SHP77 treated with DMSO at 0.1 percent for 48 hours (cell line): ENCODE measurements at regions not wholly inside any gene's neighbourhood (a gene's known extent, or its start where the extent isn't known, plus 50 kb on each side); places are given as distances from the start of the nearest gene placed in this dataset.
A peak's percentile ranks its signal among the peaks of the same experiment; 100 is the strongest.

Source experiments
- DNase-seq: peaks from one replicate; lab custom pipeline; 2025; lab: John Stamatoyannopoulos, UW

DNA sequence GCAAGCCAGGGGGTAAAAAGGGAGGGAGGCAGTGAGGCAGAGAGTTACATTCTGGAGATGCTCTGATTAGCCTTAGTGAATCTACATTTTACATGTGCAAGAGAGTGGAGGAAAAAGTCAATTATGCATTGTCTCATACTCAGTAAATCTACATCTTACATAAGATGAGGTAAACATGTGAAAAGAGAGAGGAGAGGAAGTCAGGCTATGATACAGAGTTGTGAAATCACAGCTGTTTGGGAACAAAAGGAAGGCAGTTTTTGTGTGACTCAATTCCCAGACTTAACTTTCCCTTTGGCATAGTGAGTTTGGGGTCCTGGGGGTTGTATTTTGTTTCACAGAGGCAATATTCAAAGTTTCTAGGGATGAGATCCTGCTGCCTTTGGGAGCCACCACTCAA, 67.8 kb downstream of the GP2 start:
- DNase-seq, result no peak

DNA sequence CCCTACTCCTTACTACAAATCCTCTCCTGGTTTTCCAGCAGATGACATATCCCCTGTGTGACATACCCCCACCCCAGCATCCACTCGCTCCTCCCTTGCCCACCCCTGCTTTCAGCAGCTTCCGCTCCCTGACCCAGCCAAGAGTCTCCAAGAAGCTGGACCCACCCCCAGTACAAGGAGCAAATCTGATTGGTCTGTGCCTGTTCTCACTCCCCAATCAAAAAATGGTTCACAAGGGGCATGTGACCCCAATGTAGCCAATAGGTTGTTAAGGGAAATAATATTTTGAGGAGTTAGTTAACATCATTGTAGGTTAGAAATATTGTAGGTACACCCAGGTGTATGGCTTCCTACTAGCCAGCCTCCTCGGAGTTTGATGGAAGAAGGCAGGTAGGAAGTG, 70.1 kb downstream of the GP2 start:
- DNase-seq, result no peak

DNA sequence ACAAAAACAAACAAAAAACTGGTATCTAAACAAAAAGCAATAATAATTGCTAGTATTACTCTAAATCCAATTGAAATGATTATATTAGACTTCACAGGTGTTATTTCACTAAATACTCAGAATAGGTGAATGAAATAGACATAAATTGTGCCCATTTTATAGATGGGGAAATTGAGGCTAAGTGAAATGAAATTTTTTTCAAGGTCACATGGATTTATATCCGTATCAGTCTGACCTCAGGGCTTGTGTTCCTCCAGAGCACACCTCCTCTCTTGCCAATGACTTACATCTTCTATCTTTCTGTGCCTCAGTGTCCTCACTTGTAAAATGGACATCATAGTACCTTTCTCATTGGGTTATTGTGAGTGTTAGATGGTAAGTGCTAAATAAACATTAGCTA, 72.3 kb downstream of the GP2 start:
- no peak for DNase-seq

DNA sequence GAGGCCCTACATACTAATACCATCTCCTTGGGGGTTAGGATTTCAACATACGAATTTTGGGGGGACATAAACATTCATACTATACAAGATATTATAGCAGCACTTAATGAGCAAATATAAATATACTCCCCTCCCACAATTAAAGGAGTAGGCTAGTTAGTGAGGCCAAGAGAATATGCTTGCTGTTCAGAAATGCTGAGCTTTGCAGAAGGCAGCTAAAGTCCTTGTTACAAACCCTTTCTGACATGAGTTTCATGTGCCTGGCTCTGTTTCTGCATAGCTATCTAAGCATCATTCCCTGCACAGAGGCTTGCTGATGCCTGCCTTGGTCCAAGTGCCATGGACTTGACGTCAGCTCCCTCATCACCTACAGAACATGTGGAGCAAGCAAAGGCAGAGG, 73.5 kb downstream of the GP2 start:
- DNase-seq, result no peak

DNA sequence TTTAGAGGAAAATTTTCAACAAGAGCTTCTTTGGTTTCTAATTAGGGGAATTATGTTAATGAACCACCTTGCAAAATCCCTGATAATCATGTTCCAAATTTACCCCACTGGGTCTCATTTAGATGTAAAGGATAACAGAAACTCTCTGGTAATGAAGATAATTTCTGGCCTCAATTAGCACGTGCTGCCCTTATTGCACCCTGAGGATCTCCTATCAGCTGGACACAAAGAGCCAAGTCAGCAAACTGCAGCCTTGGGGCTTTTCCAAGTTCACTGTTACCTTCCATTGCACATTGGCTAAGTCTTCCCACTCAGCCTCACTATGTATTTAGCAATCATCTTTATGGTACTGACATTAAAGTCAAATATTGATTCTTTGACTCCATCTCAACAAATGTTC, 78.1 kb downstream of the GP2 start:
- DNase-seq, result no peak

DNA sequence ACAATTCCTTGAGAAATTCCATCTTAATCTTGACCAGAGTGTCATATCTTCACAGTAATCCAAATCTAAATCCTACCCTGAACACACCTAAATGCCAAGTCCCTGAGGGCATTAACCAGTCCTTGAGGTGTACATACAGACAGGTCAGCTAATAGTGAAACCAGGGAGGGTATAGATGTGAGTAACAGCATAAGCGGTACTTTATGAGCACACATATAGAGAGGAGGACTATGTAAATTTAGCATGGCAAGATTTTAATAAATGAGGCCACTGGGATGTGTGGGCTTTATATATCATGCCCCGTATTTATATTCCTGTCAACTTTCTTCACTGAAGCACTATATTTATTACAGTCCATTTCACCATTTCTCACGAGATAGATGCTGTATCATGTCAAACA, 80.2 kb downstream of the GP2 start:
- no peak for DNase-seq

DNA sequence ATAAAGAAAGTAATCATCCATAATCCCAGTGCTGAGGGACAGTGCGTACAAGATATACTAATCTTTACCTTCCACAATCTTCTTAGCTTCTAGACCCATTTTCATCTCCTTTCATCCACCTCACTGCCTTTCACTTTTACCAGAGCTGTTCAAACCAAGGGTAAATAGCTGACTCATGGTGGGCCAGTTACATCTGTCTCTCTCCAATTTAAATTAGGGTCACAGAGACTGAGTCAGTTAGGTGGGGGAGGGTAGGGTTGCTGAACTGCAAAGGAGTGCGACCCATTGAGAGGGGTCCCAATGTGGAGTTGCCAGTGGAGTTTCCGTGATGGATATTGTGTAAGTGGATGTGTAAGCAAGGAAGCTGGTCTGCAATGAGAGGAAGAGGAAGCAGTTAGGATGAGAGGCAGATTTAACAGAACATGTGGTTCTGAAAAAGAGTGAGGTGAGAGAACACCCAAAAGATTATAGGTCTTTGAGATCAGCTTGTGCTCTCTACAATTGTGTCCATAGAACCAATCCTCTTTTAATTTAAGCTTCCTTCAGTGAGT, 83.5 kb downstream of the GP2 start:
- DNase-seq, result no peak

DNA sequence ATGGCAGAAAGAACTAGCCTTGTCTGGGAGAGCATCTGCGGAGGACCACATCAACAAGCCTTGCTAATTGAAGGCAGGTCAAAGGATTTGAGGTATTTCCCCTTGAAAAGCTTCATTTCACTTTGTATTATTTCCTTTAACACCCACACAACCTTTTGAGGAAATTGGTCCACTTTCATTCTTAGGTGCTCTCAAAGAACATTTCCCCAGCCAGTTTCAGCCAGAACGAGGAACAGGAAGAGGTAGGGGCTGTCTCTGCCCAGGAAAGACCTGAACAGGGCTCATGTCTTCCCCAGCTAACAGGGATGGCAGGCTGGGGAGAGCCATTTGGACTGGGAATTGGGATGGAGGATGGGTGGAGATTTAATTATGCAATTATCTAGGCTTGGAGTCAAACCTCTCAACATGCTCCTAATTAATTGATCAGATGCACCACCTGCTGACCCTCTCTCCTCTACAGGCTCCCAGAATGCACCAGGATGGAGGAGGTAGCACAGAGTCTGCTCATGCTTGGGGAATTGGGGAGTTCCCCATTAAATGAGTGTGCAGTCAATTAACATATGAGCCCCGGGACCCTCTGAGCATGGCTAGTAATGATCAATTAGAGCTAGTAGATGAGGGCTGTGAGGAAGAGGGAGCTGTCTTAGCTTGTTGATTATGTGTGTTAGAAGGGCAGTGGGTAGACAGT, 84.6 kb downstream of the GP2 start:
- DNase-seq, result no peak

DNA sequence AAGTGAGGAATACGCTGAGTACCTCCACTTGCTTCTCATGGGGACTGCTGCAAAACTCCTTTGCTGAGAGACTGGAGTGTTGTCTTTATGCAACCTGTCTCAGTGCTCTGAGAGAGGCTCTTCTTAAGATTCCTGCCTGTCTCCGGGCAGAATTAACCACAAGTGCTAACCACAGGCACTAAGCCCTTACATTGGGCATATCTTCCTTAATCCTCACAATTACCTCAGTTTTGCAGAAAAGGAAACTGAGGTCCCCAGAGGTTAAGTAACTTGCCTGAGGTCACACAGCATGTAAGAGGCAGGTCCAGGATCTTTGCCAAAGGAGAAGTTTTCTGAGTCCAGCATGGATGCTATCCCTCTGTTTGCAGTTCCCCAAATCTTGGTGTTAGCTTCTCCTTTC, 86.0 kb downstream of the GP2 start:
- no peak for DNase-seq

DNA sequence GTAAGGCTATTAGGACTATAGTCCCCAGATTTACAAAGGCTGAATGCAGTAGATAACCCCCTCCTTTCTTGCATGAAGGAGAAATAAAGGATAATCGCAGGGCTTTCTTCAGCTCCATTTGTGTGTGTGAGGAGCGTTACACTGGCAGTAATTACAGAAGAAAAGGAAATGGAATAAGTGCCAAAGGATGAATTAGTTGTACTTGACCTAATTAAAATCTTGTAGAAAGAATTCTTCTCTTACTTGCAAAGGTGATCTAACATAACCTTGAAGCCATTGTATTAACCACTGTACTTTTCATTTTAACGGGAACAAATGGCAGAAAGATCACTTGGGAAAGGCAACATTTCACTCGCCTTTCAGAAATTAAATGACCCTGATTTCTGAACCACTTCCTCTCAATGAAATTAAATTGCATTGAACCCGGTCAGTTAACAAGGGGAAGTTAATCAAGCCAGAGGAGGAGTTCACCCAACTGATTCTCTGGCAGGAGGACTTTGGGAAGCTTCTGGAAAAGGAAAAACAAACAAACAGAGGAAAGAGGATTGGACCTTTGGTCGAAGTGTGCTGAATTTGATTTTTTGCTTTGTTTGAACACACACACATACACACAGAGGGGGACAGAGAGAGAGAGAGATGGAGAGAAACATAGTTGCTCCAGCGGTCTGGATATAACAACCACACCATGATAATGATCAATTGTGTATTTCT, 90.6 kb downstream of the GP2 start:
- DNase-seq, result no peak

DNA sequence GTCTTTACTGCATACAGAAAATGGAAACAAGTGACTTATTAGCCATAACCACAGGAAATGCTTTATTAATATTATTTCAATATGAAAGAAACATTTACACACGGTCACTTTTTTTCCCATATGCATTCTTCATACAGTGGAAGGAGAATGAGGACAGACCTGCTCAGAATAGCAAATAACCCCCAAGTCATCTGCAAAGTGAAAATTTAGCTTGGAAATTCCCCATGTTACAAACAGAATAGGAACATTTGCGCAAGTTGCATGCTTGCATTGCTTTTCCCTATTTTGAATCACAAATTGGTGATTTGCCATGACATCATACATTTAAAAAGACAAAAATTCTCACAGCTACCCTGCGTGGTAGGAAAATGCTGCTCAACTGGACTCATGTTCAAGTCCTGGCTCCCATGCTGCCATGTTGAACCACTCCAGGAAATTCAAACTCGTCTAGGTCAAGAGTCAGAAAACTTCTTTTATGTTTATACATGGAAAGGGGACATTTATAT, 102.0 kb downstream of the GP2 start:
- DNase-seq, result no peak

DNA sequence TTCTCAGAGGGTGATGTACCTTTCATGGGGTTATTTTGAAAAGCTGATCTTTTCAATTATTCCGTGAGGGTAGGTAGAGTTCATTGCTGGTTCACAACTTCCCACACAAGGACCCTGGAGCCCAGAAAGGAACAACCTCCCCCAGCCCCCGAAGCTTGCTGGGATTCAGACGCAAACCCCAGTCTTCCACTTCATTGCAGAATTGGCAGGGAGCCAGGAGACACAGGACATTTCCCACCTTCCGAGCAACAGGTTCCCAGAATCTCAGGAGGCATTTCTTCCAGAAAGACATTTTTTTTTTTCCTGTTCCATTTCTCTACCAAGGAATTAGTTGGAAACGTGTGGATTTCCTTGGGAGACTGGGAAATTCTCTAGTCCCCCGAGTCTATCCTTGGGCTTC, 106.1 kb downstream of the GP2 start:
- DNase-seq, result no peak

DNA sequence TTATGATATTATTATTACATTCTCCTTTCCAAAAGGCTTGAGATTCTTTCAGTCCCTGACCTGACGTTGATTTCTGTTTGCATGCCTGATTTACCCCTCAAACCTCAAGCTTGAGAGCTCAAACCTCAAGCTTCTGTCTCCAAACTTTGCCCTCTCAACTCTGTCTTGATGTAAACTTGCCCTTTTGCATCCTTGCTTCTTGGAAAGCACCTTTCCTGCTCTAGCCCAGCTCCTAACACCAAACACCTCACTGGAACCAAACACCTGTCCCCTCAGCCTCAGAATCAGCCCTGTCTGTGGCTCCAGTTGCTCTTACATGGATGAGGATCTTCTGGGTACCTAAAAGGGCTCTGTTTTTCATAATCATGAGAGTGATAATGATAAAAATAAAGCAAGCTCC, 109.2 kb downstream of the GP2 start:
- DNase-seq, result no peak

DNA sequence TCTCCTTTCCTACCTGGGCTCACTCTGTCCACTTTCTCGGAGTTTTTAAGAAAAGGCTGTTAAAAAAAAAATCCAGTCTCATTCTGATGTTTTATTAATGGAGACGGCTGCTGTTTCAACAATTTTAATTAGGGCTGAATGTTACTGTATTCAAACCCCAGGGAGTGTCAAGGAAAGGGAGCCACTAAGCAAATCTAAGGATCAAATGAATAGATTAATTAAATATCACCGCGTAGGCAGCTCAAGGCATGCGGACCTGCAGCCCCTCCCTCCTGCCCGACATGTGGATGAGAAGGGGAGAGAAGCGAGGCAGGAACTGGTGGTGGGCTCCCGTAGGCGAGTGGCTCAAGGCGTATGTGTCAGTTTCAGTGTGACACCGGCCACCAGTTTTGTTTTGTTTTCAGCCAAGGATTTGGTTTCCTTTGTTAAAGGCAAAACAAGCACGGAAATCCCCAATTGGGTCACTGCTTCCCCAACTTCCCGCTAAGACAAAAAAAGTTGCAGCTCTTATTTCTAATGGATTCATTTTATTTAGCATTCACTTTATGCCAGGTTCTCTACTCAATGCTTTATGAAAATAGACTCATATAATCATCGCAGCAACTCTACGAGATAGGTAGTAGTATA, 110.6 kb downstream of the GP2 start:
- no peak for DNase-seq

DNA sequence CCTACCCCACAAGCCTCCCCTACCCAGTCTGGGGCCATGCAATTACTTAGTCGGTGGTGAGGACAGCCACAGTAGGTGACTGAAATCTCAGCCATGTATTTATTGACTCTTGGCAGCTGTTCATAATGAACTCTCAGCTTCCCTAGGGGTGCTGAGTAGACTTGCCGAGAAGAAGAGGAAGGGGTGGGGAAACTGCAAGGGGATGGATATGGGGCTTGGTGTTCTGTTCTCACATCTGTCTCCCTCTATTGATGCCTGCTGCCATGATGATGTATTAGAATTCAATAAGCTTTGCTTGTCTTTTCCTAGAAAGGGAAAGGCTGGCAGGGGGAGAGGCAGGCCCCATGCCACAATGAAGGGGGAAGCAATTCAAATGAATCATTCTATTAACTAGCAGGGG, 112.9 kb downstream of the GP2 start:
- DNase-seq, result no peak

DNA sequence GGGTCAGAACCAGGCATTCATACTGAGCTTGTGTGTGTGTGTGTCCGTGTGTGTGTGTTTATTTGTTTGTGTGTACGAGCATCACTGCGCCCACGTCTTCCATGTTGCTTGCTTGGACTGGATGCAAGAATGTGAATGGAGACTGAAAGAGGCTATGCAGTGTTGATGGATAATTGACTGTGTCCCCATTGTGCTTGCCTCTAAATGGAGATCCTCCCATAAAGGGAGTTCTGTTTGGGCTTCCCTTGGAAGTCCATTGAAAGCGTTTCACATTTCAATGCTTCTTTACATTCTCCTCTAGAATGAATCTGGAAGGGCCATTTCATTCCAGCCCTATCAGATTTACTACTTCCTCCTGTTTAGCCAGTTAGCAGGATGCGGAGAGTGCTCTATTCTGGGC, 124.0 kb downstream of the GP2 start:
- no peak for DNase-seq

DNA sequence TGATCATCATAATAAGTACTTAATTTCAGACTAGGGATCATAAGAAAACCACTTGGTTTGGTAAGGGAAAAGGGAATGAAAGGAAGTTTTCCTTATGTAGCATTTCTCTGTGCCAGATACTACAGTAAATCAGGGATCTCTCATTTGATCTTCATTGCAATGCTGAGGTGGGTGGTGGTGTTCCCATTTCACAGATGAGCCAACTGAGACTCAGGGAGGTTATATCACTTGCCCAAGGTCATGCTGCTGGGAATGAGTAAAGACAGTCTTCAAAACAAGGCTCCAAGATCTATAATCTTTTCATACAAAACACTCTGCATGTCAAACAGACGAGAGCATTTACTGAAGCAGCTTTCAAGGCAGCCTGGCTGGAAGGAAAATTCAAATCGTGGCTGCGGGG, 124.6 kb downstream of the GP2 start:
- DNase-seq, result no peak

DNA sequence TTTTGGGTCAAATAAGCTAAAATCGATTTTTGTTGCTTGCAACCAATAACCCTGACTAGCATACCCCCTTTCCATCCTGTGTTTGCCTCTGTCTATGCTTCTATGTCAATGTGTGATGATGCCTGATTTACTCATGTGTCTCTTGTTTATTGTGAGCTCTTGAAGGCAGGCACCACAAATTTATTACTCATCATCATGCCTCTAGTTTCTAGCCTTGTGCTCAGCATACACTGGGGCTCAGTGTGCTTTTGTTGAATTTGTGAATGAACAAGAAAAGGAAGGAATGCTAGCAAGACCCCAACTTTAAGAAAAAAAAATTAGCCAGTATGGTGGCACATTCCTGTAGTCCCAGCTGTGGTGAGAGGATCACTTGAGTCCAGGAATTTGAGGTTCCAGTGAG, 119.1 kb upstream of the GPR139 start:
- no peak for DNase-seq

DNA sequence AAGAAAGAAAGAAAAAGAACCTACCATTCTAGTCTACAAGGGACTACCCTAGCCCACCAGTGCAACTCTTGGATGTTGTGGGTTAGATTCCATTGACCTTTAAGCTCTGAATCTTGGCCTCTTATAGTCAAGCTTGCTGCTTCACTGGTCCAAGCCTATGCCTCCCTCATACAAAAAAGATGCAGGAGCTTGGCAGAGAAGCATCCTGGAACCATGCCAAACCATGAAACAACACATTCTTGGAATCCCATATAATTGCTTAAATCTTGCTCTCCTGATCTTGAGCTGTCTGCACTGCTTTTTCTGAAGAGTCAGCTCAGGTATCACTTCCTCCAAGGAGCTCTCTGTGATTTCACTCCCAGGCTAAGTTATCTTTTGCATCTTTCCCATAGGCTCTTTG, 117.9 kb upstream of the GPR139 start:
- DNase-seq, result no peak

DNA sequence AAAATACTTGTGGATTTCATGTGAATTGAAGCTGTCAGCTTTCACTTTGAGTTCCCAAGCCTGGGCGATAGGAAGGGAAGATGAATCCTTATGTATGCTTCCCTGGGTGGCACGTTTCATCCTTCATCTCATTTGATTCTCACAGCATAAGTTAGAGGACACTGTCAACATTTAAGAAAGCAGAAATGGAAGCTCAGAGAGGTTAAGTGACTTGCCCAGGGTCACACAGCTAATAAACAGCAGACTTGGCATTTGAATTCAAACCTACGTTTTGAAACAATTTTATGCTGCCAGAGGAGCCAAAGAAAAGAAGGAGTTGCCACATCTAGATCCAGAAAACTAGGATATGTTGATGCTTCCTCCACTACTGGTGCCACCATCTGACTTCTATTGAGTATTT, 108.3 kb upstream of the GPR139 start:
- DNase-seq, result no peak

DNA sequence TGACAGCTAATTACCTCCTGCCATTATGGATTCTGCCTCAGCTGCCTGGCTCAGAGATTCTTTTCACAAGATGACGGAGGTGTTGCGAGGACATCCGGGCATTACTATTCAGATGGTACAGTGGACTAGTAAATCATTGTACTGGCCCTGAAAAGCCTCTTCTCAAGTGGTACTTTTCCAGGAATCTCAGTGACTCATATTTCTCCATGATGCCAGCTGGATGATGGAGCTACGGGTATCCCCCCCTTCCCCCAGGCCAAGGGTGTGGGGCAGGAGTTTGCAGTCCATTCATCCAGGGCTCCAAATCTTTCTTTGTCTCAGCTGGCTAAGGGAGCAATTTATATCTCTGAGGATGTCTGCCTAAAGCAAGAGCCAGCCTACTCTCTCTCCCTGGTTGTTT, 107.7 kb upstream of the GPR139 start:
- peak; percentile 68 for DNase-seq

DNA sequence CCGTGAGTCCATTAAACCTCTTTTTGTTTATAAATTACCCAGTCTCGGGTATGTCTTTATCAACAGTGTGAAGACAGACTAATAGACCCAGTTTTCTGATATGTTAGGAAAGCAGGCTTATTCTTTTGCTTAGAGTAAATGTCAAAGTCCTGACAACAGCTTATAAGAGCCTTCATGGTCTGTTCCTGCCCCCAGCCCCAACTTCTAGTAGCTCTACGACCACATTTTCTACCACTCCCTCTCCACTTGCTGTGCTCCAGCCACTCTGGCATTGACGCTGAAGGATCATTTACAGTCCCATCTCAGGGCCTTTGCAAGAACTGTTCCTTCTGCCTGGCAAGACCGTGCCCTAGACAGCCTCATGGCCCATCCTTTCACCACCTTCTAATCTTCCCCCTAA, 104.6 kb upstream of the GPR139 start:
- no peak for DNase-seq

DNA sequence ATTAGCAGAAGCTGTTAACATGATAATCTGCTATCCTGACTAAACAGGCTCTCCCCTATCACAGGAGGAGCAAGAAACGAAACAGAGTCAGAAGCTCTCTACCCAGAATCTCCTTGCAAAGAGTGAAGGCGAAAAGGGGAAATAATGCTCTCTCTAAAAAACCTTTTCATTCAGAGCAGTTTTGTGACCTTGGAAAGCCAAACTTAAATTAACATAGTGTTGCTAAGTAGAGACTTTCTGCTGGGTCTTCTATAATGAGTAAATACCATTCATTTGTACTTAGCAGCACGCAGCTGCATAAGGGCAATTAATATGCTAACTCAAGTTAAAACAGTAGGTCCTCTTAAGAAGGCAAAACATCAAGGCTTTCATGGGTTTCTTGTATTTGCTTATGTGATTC, 101.7 kb upstream of the GPR139 start:
- no peak for DNase-seq
